GM18502 (cell line): ENCODE measurements at regions not wholly inside any gene's neighbourhood (a gene's known extent, or its start where the extent isn't known, plus 50 kb on each side); places are given as distances from the start of the nearest gene placed in this dataset.

Experiments
- ATAC-seq: cut with Tn5 transposase; IDR thresholded peaks from one replicate; pipeline ENCODE4 v1.9.1; 2021; ENCODE audit warnings: mild to moderate bottlenecking; ENCODE audit not compliant: unreplicated experiment, poor library complexity

DNA sequence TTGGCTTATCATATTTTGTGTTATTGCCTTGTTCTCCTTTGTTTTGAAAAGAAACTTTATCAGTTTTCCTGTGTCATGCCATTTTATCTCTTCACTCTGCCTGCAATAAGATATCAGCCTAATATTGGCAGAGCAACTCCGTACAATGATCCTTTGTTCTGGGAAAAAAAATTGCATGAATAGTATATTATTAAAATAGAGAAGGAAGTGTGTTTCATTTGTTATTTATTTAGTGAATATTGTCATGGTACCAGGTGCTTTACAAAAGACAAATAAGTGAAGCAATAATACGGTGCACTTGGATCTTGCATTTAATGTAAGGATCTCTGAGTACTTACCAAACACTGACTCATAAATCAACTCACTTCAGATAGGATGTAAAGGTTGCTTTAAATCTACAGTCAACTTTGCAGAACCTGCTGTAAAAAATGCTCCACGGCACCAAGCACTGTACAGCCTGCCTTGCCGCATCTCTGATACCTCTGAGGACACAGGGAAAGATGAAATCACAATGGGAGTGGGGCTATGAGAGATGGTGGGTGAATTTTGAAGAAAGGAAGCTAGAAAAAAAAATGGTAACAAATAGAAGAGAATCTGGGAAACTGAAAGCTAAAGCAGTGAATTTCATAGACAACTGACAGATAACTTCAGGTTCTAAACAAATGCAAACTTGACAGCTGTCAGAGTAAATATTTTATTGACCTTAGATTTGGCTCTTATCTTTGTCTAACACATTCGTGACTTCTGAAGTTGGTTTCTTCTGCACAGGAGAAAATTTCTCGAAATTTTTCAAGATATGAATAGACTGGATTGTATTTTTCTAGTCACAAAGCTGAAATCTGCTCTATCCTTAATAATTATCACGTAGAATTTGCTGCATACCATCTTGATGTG, 232.1 kb downstream of the ENC1 start:
- ATAC-seq = no peak

- ATAC-seq = no peak
These were observed 232.8 kb downstream of the ENC1 start for GRCh38 chr5:74407701-74408100.

GRCh38 chr5:74406844-74407243, 233.7 kb downstream of the ENC1 start:
- ATAC-seq = no peak

DNA sequence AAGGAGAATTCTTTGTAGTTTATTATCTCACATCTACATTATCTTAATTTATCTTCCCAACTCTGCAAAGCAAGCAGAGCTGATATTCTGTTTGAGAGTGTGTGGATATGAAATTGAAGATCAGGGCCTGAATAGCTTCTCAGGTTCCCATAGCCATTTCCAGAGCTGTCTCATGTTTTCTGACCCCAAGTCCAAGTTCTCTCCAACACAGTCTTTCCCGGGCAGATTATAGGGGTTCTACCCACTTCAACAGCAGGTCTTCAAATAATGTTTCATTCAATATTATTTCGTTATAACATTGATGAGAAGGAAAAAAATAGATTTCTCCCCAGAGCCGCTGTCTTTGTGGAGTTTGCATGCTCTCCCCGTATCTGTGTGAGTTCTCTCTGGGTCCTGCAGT, 234.9 kb downstream of the ENC1 start:
- no peak for ATAC-seq

- no peak for ATAC-seq
These were observed 235.7 kb downstream of the ENC1 start for GRCh38 chr5:74404574-74405508.

- no peak for ATAC-seq
These were observed 236.8 kb downstream of the ENC1 start for GRCh38 chr5:74403771-74404170.

DNA sequence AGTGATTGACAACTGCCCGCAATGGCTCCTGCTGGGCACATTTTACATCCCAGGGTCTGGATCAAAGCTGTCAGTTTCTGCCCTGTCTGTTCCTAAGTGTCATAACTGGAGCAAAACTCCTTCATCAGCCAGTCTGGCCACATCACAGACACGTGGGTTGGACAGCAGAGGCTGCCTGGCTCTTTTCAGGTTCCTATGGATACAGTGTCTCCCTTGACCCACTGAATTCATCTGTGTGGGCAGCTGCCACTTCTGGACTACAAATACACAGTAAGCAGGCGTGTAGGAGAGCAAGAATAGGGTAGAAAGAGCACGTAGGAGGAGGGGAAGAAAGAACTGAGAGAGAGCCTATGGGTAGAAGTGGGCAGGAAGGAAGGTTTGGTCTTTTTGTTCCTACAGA, 238.0 kb downstream of the ENC1 start:
- no peak for ATAC-seq

DNA sequence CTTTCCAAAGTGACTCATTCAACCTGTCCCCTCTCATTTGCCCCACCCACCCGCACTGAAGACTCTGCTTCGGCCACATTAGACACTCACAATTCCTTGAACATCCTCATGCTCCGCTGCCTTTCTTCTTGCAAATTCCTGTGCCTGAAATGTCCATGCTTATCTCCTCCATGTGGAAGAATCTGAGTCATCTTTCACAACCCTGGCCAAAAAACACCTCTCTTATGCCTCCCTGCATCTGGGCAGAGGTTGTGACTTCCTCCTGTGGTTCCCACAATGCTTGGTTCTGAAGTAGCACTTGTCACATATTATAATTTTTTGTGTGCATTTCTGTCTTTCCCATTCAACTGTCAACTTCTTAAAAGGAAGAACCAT, 238.6 kb downstream of the ENC1 start:
- ATAC-seq = no peak

DNA sequence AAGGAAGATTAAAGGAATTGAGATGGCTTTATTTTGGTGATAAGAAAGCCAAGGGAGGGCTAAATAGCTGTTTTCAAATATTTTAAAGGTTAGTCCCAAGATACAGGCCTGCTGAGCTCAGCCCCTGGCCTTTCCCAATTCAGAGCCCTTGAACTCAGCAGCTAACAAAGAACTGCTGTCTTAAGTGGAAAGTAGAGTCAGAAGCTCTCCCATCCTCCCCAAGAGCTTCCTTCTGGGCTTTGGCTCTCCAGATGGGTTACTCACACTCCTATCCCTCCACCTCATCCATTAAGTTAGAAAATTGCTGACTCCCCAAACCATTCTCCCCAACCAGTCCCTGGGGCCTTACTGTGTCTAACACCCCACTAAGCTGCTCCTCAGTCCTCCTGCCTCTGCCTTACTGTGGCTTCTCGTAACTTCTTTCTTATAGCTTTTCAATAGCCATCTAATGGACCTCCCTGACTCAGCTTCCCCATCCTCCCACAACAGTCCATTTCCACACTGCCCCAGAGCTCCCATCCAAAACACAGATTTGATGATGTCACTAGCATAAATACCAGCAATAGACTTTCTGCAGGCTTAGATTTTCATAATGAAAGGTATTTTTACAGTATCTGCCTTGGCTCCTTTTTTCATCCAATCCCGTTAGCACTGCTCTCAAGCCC, 239.1 kb downstream of the ENC1 start:
- no peak for ATAC-seq

DNA sequence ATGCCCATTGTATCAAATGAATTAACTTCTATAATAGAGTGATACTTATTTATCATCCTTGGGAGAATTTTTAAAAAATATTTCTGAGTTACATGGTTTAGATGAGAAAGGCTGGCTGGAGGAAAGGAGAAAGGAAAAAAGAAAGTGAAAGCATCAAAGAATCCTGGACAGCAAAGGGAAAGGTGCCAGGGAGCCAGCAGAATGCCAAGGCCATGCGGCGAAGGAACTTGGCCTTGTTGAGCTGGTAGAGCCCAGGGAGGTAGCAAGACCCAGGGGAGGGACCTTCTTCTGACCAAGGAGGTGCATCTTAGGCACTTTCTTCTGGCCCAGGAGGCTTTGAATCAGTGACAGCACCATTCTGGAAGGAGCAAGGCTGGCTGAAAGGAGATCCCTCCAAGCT, 240.5 kb downstream of the ENC1 start:
- ATAC-seq = no peak

GRCh38 chr5:74396913-74397622, 243.5 kb downstream of the ENC1 start:
- no peak for ATAC-seq

- no peak for ATAC-seq
These were observed 245.3 kb downstream of the ENC1 start for GRCh38 chr5:74394916-74395880.

DNA sequence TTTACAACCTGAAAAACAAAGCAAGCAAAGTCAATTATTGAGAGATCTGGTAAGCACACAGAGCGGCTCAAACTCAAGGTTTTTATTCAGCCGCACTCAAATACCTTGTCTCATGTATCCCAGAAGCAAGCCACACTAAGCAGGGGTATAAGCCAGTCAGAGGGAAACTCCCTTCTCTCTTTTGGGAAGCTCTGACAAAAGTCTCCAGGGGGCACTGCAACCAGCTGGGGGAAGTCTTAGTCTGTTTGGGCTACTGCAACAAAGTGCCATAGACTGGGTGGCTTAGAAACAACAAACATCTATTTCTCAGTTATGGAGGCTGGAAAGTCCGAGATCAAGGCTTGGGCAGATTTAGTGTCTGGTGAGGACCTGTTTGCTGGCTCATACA, 246.0 kb downstream of the ENC1 start:
- ATAC-seq = no peak

DNA sequence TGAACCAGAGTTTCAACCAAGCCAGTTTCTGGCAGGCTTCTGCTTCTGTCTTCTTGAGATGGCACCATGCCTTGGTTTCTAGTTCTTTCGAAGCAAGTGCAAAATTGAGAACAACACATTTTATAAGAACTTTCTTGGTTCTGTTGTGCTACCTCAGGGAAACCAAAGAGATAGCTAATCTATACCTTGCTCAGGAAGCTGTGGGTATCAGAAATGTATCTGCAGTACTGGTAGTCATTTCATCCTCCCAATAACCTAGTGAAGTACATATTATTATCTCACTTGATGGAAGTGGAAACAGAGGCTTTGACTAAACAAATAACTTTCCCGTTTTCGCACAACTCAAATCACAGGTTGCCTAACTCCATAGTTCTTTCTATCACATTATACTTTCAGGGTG, 246.6 kb downstream of the ENC1 start:
- ATAC-seq = no peak

- ATAC-seq = no peak
These were observed 247.7 kb downstream of the ENC1 start for GRCh38 chr5:74392711-74393351.

GRCh38 chr5:74391410-74391809, 249.1 kb downstream of the ENC1 start:
- ATAC-seq = no peak

GRCh38 chr5:74390822-74391221, 249.7 kb downstream of the ENC1 start:
- no peak for ATAC-seq

- ATAC-seq = no peak
These were observed 250.3 kb downstream of the ENC1 start for GRCh38 chr5:74390306-74390637.
